ENCODE measurements at regions not wholly inside any gene's neighbourhood (a gene's known extent, or its start where the extent isn't known, plus 50 kb on each side); places are given as distances from the start of the nearest gene placed in this dataset.

DNA sequence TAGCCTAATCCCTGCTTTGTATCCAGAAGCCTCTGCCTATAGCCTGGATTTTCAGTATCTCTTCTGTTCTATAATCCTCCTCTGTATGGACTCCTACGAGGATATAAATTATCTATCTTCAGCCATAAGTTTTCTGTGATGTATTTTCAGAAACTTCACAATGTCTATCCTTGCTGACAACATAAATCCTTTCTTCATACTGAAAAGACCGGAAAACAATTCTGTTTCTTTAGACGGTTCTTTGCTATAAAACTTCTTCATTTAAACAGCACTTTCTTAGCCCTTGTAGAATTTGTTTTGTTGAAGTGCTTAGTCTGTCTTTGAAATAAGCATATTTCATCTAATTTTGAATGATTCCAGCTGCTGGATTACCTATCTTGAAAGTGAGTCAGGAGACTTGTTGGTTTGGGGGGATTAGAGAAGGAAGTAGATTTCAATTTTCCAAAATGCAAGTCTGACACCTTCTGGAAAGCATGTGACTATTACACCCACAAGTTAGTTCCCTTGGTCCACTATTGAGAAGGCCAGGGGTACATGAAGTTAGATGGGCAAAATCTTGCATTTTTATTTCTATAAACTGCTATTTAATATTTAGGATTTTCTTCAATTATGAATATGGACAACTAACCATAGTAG, 96.3 kb upstream of the RANBP3L start:
- no peak for TF ChIP-seq EP300 (IDR thresholded peaks at IDR 0.05)
- no peak for TF ChIP-seq POLR2A (IDR thresholded peaks at IDR 0.05)
- TF ChIP-seq, protein P1, sequence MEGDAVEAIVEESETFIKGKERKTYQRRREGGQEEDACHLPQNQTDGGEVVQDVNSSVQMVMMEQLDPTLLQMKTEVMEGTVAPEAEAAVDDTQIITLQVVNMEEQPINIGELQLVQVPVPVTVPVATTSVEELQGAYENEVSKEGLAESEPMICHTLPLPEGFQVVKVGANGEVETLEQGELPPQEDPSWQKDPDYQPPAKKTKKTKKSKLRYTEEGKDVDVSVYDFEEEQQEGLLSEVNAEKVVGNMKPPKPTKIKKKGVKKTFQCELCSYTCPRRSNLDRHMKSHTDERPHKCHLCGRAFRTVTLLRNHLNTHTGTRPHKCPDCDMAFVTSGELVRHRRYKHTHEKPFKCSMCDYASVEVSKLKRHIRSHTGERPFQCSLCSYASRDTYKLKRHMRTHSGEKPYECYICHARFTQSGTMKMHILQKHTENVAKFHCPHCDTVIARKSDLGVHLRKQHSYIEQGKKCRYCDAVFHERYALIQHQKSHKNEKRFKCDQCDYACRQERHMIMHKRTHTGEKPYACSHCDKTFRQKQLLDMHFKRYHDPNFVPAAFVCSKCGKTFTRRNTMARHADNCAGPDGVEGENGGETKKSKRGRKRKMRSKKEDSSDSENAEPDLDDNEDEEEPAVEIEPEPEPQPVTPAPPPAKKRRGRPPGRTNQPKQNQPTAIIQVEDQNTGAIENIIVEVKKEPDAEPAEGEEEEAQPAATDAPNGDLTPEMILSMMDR (IDR thresholded peaks at IDR 0.05): peak; percentile 13 to 48 (median 23)

Data from tibial nerve (tissue), 4 donors.